K562 (cell line): ENCODE measurements at regions not wholly inside any gene's neighbourhood (a gene's known extent, or its start where the extent isn't known, plus 50 kb on each side); places are given as distances from the start of the nearest gene placed in this dataset.

Experiments used
- ATAC-seq: fragments of 200-7000 bp; cut with Tn5 transposase; 3 replicates; pipeline ENCODE4 v1.9.1; 2020; ENCODE audit warnings: moderate library complexity
- BruUV-seq: library from RNA; stranded (reverse); fragments of 400-500 nt; replicated peaks from 2 replicates; lab custom pipeline; 2021; lab: Mats Ljungman, UMichigan
- CTCF ChIA-PET: fragments of 300-600 bp; formaldehyde crosslinking; extraction: SDS; loops from one replicate; lab custom pipeline; 2021; ENCODE audit warnings: low intra/inter-chr PET ratio; lab: Yijun Ruan, JAX
- POLR2A ChIA-PET: fragments of 300-600, 350-650 bp; sonication (Branson Sonifier 250); formaldehyde crosslinking; extraction: SDS; loops from one replicate; lab custom pipeline; 2021; ENCODE audit warnings: antibody characterized with exemption, inconsistent platforms; lab: Yijun Ruan, JAX
- DNase-seq, 4 experiments: peaks; one replicate each; pipeline versions ENCODE4 v3.0.0 to v3.0.0-alpha.2; 2011 to 2018; ENCODE audit warnings: low spot score in 3 of 4, mixed read lengths in 3 of 4; ENCODE audit errors: extremely low read depth in 1 of 4
- FAIRE-seq: peaks from 2 replicates; lab custom pipeline; 2011; peaks lifted over from hg19 to GRCh38; lab: Jason Lieb, UNC
- H2AFZ ChIP-seq: 2 replicates; pipeline ENCODE4 v1.6.0; 2011; ENCODE audit warnings: low read depth, low read length, control low read depth, inconsistent platforms
- H3K27ac ChIP-seq: fragments of 200-600 bp; 3 replicates; pipeline ENCODE4 v1.8.0; 2011; ENCODE audit warnings: low read depth, mild to moderate bottlenecking, control low read depth, inconsistent platforms, low read length, moderate library complexity, mixed read lengths; ENCODE audit errors: extremely low read depth
- H3K27me3 ChIP-seq, 2 experiments: fragments of 300-600 bp in 1 of 2; 2 replicates in 1 of 2; 3 replicates in 1 of 2; pipeline versions ENCODE4 v1.6.0 to v1.8.0; 2011; ENCODE audit warnings: inconsistent platforms in 2 of 2, low read length in 2 of 2, mild to moderate bottlenecking in 1 of 2, mixed read lengths in 1 of 2, moderate library complexity in 1 of 2; ENCODE audit not compliant: control insufficient read depth in 2 of 2, insufficient read depth in 2 of 2
- H3K36me3 ChIP-seq: fragments of 300-600 bp; 3 replicates; pipeline ENCODE4 v1.8.0; 2011; ENCODE audit warnings: mild to moderate bottlenecking, low read length, inconsistent platforms; ENCODE audit not compliant: control insufficient read depth, insufficient read depth
- H3K4me1 ChIP-seq, 2 experiments: fragments of 200-600 bp in 1 of 2; replicated peaks in 1 of 2; 2 replicates in 1 of 2; 3 replicates in 1 of 2; pipeline versions ENCODE4 v1.5.1 to v1.8.0; 2011; ENCODE audit warnings: inconsistent platforms in 2 of 2, low read length in 2 of 2, mild to moderate bottlenecking in 1 of 2, mixed read lengths in 1 of 2, moderate library complexity in 1 of 2; ENCODE audit not compliant: control insufficient read depth in 2 of 2, insufficient read depth in 2 of 2
- H3K4me2 ChIP-seq: 2 replicates; pipeline ENCODE4 v1.6.1; 2011; ENCODE audit warnings: low read length, control low read depth, inconsistent platforms, mixed read lengths; ENCODE audit not compliant: insufficient read depth
- H3K4me3 ChIP-seq: fragments of 200-600 bp; sonication (generic), shearing (Covaris generic); 2 replicates; pipeline ENCODE4 v1.5.1; 2016; ENCODE audit warnings: control low read depth, inconsistent platforms
- H3K79me2 ChIP-seq: fragments of 200-600 bp; 3 replicates; pipeline ENCODE4 v1.8.0; 2011; ENCODE audit warnings: low read length, inconsistent platforms; ENCODE audit not compliant: control insufficient read depth, insufficient read depth
- H3K9ac ChIP-seq, 2 experiments: 2 replicates each; pipeline versions ENCODE4 v1.6.0 to v1.6.1; 2011; ENCODE audit warnings: low read depth in 2 of 2, low read length in 2 of 2, control low read depth in 1 of 2, inconsistent platforms in 1 of 2, mild to moderate bottlenecking in 1 of 2, mixed read lengths in 1 of 2; ENCODE audit not compliant: insufficient read depth in 1 of 2
- H3K9me1 ChIP-seq: one replicate; pipeline ENCODE4 v1.6.0; 2011; ENCODE audit warnings: inconsistent platforms, mild to moderate bottlenecking, low read length, moderate library complexity; ENCODE audit not compliant: control insufficient read depth, insufficient read depth
- H3K9me3 ChIP-seq: replicated peaks from 2 replicates; pipeline ENCODE4 v1.5.1; 2011; ENCODE audit warnings: low read depth, low read length, inconsistent platforms; ENCODE audit not compliant: control insufficient read depth, insufficient read depth
- H4K20me1 ChIP-seq: replicated peaks from 2 replicates; pipeline ENCODE4 v1.6.1; 2011; ENCODE audit warnings: low read length, inconsistent platforms, mixed read lengths; ENCODE audit not compliant: control insufficient read depth, insufficient read depth
- ELF2 ChIP-seq: fragments of 250-450 bp; sonication (Bioruptor Pico); IDR thresholded peaks from 2 replicates; pipeline ENCODE4 v1.5.0; 2021; ENCODE audit warnings: mild to moderate bottlenecking
- NR2C1 ChIP-seq, 2 experiments: fragments of 450-650 bp; IDR thresholded peaks; 2 replicates each; pipeline ENCODE4 v1.6.1; 2017; ENCODE audit warnings: mild to moderate bottlenecking in 2 of 2, antibody characterized with exemption in 1 of 2, inconsistent platforms in 1 of 2, missing compliant biosample characterization in 1 of 2, missing genetic modification characterization in 1 of 2
- ZBTB34 ChIP-seq: fragments of 250-450 bp; sonication (Bioruptor Pico); IDR thresholded peaks from 2 replicates; pipeline ENCODE4 v1.8.0; 2021; ENCODE audit warnings: mild to moderate bottlenecking, moderate library complexity
- ZNF277 ChIP-seq: fragments of 250-450 bp; sonication (Bioruptor Pico); IDR thresholded peaks from 2 replicates; pipeline ENCODE4 v1.8.0; 2022; ENCODE audit warnings: inconsistent platforms, mild to moderate bottlenecking, moderate library complexity, borderline replicate concordance
- WGBS: fragments of 100-300 bp; shearing (Covaris generic); methylation state at CpG from one replicate; pipeline ENCODE4 v1.1.6; 2016; ENCODE audit warnings: low coverage, mixed read lengths; ENCODE audit not compliant: insufficient coverage; ENCODE audit errors: missing lambda C conversion rate; 5-methylcytosine and 5-hydroxymethylcytosine counted together
- in situ Hi-C: fragments of 300-500 bp; cut with MboI; formaldehyde crosslinking; loops from 4 replicates; pipeline ENCODE4 v1.15.0; 2018; ENCODE audit warnings: inconsistent platforms, mixed read lengths
- intact Hi-C: fragments of 100-400 bp; cut with micrococcal nuclease; formaldehyde crosslinking; loops from 2 replicates; pipeline ENCODE4 v1.14.2; 2022

GRCh38 chr4:56271131-56271530, 116.2 kb downstream of the AASDH start:
- no peak overlapping the region for H3K27ac ChIP-seq
- WGBS = 0% methylated on average over 2 of the region's 2 CpGs
- H3K4me1 ChIP-seq = no peaks in the 10 kb centered on the region
- no peaks in the 10 kb centered on the region for H3K9me1 ChIP-seq
- no peak for DNase-seq
- no peak overlapping the region for H3K4me2 ChIP-seq
- no peak overlapping the region for H3K9ac ChIP-seq
- H4K20me1 ChIP-seq = no peaks in the 10 kb centered on the region
- no peak overlapping the region for H2AFZ ChIP-seq
- ChIA-PET POLR2A (interaction anchor here (1.4 kb wide), 1 partner anchor 12 kb away, joined by 3 read pairs; no protein-coding TSS in a partner anchor), CTCF (no interaction called here)
- TF ChIP-seq ZNF277 (no peak), NR2C1 (IDR thresholded peaks at IDR 0.05) (no peak), NR2C1 (tag; IDR thresholded peaks at IDR 0.05) (no peak), ZBTB34 (CRISPR knock-in tag) (no peak), ELF2 (CRISPR knock-in tag) (no peak)
- H3K27me3 ChIP-seq = peaks cover 15 to 26% of the 10 kb centered on the region in 2 experiments; a peak in 3 of 5 replicates
- no peaks in the 10 kb centered on the region for H3K36me3 ChIP-seq
- no TSS peak for BruUV-seq
- intact Hi-C loops (no loop called here), in situ Hi-C loops (no loop called here)
- no peak for ATAC-seq
- FAIRE-seq = no peak
- H3K4me3 ChIP-seq = no peak overlapping the region
- no peaks in the 10 kb centered on the region for H3K9me3 ChIP-seq
- no peaks in the 10 kb centered on the region for H3K79me2 ChIP-seq
